GM18519 (cell line): ENCODE measurements at regions not wholly inside any gene's neighbourhood (a gene's known extent, or its start where the extent isn't known, plus 50 kb on each side); places are given as distances from the start of the nearest gene placed in this dataset.

Experiments used
- ATAC-seq: cut with Tn5 transposase; IDR thresholded peaks from one replicate; pipeline ENCODE4 v1.9.1; 2021; ENCODE audit warnings: mild to moderate bottlenecking, moderate library complexity; ENCODE audit not compliant: unreplicated experiment, low FRiP score

DNA sequence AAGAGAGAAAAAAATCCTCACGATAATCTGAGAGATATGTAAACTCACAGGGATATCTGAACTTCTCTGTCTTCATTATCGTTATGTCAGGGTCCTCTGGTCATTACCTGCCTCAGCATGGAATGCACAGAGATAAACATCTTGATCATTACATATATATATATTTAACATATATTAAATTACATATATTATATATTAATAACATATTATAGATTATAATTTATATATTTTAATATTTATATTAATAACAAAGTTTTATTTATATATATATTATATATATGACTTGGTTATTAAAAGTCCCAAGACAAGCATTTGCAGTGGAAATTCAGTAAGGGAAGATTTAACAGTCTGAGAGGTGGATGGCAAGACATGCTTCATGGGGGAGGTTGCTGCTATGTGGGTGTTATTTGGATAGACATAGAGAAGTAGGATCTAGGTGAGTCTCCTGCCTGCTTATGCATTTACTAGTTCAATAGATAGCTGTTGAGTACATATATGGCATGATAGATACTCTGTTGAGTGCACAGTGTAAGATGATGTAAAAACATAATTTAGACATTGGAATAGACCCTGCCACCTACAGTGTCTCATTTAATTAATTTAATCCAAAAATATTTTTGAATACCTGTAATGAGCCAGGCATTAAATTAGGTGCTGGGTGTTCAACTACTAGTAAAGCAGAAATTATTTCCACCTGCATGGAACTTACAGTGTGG, 255.2 kb downstream of the RAD51AP2 start:
- ATAC-seq: no peak

DNA sequence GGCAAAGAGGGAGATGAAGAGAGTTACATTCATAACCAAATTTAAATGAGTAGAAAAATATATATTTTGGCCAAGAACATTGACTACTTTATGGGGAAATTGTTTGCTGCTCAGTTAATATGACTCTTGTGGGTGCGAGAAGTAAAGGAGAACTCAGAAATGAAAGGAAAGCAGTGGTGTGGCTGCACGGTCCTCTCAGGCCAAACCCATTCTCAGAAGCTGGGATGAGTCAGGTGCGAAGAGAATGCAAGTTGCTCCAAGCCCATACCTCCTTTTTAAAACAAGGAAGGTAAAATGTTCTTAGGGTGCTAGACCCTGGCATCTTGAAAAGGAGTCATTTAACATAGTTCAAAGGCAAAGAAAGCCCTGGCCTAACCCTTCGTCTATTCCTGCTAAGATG, 258.6 kb downstream of the RAD51AP2 start:
- ATAC-seq: no peak

DNA sequence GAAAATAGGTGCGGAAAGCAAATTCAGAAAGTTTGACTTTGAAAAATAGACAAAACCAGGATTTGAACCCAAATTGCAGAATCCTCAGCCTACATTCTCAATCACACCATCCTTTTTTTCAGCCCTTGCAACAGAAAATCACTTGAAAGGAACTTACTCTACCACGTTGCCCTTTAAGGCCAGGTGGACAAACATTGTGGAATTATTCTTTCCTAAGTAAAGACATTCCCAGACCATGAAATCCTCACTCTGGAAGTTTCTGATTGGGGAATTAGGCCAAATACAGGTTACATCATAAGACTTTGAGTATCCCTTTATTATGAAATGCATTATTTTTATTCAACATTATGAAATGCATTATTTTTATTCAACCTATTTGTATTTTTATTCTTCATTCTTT, 259.4 kb downstream of the RAD51AP2 start:
- no peak for ATAC-seq

DNA sequence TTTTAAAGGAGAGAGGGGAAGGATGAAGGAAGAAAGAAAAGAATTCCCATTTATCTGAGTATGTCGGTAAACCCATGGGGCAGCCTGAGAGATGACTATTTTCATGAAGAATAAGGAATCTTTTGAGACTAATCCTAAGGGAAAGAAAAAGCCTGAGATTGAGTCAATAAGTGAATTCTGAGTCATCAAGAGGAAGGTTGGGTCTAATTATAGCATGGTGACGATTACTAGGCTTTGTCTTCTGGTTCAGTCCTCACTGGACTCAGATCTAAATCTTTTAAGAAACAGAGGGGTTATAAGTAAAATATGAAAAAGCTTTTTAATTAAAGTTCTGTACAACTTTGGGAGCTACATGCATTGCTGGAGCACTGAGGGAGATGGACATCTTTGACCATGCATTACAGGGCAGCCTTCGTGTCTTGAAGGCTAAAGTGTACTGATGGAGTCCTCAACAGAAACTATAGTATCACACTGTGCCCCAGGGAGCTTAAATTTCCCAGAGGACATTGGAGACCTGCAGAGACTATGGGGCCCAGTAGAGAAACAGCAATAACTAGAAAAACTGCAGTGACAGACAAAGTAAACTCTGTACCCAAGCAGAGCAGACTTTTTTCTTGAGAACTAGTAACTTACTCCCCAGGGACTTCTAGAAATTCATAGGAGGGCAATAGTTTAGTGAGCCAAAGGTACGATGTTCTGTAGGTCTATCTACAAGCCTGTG, 260.9 kb downstream of the RAD51AP2 start:
- no peak for ATAC-seq

DNA sequence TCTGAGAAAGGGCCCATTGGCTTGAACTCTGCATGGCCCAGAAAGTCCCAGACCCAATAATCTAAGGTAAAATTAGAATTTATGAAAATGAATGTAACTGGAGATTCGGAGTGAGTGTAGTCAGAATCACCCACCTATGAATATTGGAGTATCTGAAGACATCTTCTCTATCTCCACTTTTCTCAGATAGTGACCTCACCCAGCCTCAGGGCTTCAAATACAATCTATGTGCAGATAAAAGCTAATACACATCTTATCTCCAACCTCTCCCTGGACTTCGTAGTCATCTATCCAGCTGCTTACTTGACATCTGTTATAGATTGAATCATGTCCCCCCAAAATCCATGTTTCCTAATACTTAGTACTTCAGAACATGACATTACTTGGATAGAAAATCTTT, 263.2 kb downstream of the RAD51AP2 start:
- ATAC-seq: no peak

DNA sequence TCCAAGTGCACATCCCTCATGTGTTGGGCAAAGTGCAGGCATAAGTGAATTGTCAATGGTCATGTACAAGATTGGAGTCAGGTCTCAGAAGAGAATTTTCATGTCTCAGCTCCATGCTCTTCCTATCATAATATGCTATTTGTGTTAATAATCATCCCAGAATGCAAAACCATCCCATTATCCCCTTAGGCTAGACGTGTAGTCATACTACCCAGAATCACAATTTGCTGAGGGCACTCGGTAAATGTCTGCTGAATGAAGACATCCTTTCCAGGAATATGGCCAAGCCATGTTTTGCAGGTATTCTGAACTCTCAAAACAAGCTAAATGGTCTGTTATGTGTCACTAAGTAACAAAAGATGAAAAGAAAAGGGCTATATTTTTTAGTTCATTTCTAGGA, 263.8 kb downstream of the RAD51AP2 start:
- no peak for ATAC-seq

DNA sequence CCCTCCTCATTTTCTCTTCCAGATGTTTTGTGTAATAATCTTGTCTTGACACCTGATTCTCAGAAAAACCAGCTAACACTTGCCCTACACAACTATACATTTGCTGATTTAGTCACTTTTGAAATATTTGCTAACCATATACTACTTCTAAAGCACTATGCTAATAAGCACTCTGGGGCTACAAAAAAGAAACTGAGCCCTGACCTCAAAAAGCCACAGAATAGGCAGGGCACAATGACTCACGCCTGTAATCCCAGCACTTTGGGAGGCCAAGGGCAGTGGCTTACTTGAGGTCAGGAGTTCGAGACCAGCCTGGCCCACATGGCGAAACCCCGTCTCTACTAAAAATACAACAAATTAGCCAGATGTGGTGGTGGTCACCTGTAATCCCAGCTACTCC, 266.0 kb downstream of the RAD51AP2 start:
- no peak for ATAC-seq

DNA sequence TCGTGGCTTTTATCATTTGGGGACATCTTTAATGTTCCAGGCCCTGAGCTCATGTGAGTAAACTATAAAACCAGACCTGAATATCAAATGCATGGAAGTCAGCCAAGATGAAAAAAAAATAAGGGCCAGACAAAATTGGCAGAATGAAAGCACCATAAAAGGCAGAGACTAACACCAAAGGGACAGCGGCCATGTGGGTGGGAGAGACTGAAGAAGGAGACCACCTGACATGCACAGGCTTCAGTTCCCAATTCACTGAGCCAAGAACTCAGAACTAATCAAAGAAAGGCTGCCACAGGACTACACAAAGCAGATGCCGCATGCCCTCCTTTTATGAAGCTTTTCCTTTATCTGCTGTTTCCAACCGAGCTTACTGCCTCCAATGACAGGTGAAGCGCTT, 267.1 kb downstream of the RAD51AP2 start:
- no peak for ATAC-seq

DNA sequence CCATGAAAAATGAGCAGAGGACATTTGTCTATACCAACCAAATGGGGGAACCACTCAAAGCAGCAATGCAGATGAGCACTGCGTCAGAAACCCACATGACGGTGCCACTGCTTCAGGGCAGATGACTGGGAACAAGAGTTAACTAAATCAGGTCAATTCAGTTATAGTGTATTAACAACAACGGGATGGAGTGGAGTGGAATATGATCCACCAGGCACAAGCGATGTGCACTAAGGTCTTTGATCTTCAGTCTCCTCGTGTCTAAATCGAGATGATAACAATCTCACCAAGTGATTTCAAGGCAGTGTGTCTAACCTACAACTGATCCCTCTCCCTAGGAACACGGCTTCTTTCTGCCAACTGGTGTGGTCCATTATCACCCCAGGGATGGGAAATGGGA, 269.0 kb downstream of the RAD51AP2 start:
- no peak for ATAC-seq

DNA sequence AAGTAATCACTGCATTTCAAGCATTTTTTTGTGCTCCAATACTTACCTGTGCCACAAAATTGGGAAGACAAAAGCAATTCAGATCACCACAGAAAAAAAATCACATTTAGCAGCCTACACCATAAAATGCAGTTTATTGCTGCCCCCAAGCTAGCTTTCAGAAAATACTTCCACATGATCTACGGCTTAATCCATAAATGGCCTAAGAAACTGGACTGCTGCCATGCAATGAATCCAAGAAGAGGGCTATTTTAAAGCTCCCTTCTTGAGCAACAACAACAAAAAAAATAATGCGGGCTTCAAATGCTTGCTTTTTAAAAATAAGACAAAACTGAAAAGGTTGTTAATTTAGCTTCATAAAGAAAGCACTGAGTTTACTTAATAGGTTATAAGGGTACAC, 272.3 kb downstream of the RAD51AP2 start:
- ATAC-seq: no peak

DNA sequence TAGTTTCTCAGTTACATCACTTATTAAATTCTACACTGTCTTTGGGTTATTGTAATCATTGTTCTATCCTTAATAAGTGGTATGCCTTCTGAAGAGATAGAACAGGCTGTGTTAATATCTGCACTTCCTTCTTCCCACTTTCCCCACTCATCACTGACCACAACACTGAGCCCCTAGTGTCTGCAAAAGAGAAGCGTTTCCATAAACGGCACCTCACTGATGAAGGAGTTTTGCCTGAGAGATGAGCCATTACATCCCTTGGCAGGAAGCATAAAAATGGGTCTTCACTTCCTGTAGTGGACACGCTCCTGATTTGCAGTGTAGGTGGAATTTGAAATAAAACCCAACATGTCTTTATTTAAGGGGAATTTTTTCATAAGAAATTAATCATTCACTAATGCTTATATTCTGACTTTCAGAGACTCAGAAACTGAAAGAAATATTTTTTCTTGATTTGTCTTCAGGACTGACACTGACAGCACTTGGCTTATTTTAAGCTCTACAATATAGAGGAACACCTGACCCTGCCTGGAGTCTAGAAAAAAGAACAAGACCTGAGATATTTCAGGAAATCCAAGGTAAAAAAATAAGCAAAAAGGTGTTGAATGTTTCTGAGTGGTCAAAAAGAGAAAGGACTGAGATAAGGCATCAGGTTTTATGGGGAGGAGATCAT, 275.3 kb downstream of the RAD51AP2 start:
- ATAC-seq: no peak

DNA sequence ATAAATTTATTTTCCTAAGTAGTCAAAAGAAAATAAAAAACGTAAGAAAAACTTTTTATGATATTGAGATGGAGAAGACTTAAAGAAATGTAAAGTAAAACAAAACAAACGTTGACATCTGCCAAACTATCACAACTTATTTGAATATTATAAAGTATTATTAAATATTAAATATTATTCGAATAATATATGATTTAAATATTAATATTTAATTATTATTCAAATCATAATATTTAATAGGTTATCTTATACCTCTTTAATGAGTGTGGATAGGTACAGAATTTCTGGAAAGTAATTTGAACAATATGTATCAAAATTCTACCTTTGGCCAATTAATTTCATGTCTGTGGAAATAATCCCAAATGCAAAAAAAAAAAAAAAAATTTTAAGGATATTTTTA, 278.7 kb downstream of the RAD51AP2 start:
- no peak for ATAC-seq

DNA sequence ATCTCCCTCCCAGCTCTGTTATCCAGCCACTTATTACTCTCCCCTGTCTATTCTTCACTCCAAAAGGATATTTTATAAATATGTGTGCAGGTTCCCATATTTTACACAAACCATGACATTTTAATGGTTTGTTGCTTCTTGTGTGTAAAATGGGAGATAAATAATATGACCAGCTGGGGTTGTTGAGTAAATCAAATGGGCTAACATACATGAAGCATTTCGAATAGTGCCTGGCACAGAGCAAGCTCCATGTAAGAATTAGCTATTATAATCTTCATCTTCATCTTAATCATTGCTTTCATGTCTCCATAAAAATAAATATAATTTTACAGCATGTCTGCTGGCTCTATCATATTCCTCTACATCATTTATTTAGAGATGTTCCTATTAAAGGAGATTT, 283.1 kb downstream of the RAD51AP2 start:
- ATAC-seq: no peak

DNA sequence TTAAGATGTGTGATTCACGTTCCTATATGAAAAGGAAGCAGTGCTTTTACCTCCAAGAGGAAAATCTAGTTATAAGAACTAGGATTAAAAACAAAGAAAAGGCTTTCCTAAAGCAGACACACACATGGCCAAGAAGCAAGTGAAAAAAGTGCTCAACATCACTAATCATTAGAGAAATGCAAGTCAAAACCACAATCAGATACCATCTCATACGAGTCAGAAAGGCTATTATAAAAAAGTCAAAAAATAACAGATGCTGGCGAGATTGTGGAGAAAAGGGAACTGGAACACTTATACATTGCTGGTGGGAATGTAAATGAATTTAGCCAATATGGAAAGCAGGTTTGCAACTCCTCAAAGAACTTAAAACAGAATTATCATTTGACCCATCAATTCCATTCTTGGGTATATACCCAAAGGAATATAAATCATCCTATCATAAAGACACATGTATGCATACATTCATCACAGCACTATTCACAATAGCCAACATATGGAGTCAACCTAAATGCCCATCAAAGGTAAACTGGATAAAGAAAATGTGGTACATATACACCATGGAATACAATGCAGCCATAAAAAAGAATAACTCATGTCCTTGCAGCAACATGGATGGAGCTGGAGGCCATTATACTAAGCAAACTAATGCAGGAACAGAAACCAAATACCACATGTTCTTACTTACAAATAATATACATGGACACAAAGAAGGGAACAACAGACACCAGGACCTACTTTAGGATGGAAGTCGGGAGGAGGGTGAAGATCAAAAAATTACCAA, 285.3 kb downstream of the RAD51AP2 start:
- no peak for ATAC-seq

DNA sequence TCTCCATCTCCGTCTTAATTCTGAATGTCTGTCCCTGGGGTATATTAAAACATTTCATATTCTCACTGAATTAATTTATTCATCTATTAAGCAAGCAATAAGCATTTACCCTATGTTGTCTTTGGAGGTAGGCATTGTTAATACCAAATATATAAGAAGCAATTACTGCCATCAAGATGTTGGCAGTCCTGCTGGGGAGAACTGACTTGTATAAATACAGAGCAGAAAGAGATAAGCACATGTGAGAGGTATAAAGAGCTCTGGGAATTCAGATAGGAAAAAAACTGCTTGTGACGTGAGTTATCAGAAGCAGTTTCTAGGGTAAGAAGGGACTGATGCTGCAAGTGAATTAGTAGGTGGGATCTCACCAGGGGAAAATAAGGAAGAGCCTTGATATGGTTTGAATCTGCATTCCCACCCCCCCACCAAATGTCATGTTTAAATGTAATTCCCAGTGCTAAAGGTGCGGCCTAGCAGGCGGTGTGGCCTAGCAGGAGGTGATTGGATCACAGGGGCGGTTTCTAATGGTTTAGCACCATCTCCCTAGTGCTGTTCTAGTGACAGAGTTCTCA, 286.8 kb downstream of the RAD51AP2 start:
- no peak for ATAC-seq

DNA sequence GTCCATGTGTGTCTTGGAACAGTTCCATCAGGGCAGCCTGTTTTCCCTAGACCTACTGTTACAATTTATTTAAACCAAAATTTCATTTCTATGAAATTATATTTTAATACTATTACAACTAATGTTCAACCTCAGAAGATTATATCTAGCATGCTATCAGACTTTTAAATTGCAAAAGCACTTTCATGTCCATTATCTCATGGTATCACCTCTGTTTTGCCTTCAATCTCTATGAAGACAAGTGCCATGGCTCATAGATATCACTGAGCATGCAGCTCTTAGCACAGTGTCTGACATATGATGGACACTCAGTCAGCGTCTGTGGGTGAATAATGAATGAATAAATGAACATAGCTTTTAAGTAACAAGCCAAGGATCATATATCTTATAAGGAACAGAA, 288.8 kb downstream of the RAD51AP2 start:
- ATAC-seq: no peak

DNA sequence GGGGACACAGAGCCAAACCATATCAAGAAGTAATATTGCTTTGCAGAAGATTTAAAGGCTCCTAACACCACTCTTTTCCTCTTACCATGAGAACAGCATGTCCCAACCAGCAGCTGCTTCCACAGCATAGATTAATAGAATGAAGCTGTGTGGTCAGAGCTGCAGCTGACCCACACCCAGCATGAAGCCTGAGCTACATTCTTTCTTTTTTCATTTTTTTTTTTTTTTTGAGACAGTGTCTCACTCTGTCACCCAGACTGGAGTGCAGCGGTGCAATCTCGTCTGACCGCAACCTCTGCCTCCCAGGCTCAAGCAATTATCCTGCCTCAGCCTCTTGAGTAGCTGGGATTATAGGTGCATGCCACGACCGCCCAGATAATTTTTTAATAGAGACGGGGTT, 289.8 kb downstream of the RAD51AP2 start:
- no peak for ATAC-seq

DNA sequence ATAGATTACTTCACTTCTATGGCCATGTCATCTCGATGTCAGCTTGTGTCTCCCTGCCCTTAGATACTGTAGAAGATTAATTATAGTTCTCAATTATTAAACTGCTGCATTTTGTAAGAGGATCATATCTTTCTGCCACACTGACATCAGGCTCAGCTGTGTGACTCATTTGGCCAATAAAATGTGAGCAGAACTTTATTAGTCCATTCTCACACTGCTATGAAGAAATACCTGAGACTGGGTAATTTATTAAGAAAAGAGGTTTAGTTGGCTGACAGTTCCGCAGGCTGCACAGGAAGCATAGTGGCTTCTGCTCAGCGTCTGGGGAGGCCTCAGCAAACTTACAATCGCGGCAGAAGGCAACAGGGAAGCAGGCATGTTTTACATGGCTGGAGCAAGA, 290.4 kb downstream of the RAD51AP2 start:
- ATAC-seq: no peak

DNA sequence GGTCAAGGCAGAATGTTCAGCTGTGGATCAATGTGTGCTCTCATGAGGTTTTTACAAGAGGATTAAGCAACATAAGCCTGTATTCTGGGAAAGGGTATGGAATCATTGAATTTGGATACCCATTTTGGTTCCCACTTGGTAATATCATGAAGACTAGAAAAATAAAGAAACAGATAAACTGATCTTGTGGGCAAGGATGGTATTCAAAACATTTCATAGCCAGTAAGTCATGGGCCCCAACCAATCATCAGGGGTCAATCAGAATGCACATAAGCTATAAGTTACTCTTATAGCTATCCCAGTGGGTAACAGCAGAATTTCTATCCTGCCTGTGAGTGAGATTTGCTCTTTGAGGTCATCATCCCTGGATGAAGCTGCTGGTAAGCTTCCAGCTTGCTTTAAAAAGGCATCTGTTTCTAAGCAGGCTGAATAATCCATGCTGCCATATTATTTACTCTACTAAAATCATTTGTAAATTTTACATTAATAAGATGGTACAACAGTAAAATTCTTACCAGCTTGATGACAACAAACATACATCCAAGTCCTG, 291.2 kb downstream of the RAD51AP2 start:
- ATAC-seq: no peak

DNA sequence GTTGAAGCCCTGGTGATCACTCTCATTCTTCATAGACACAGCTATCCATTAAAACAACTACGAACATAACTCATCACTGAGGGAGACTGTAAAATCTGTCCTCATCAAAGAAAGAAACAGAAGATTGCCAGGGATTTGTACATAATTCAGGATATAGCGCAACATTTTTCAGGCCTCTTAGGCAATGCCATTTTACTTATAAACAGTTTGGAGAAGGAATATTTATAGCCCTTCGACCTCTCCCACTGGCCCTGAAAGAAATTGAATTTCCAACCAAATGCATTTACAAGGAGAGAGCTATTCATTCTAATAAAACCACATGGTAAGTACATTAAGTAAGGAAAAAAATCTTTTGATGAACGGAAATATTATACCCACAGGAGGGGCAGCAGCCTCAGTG, 295.0 kb downstream of the RAD51AP2 start:
- no peak for ATAC-seq
